Esophagus squamous epithelium (tissue), 4 donors: ENCODE measurements at regions not wholly inside any gene's neighbourhood (a gene's known extent, or its start where the extent isn't known, plus 50 kb on each side); places are given as distances from the start of the nearest gene placed in this dataset.

ENCODE experiments used
- POLR2A ChIP-seq, 4 donors: fragments of 450-650 bp; IDR thresholded peaks; one replicate each; pipeline ENCODE4 v1.6.1; 2017; ENCODE audit warnings: antibody characterized with exemption in 4 of 4, mild to moderate bottlenecking in 4 of 4, moderate library complexity in 3 of 4
- TF ChIP-seq, protein P1 (sequence below), 6 experiments: fragments of 450-650 bp in 4 of 6; fragments of 200-600 bp in 2 of 6; sonication (generic) in 2 of 6; IDR thresholded peaks; one replicate each; pipeline ENCODE4 v1.5.1; 2016 to 2019; ENCODE audit warnings: antibody characterized with exemption in 6 of 6, mild to moderate bottlenecking in 4 of 6, moderate library complexity in 4 of 6

DNA sequence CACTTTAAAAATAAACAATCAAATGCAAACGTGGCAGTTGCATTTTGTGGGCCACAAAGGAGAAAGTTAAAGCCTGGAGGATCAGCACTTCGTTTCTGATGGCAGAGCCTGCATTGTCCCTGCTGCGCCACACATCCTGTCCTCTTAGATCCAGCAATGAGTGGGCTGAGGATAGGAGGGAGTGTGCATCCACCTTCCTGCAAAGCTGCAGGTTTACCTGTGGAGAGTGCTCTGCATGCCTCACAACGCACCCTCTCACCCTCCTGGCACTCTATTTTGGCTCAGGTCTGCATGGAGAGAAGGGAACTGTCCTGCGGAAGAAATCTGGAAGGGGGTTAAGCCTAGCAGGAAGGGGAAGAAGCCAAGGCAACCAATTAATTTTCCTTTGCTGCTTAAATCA is 212.2 kb upstream of the SLC24A2 start:
- TF ChIP-seq, protein P1, sequence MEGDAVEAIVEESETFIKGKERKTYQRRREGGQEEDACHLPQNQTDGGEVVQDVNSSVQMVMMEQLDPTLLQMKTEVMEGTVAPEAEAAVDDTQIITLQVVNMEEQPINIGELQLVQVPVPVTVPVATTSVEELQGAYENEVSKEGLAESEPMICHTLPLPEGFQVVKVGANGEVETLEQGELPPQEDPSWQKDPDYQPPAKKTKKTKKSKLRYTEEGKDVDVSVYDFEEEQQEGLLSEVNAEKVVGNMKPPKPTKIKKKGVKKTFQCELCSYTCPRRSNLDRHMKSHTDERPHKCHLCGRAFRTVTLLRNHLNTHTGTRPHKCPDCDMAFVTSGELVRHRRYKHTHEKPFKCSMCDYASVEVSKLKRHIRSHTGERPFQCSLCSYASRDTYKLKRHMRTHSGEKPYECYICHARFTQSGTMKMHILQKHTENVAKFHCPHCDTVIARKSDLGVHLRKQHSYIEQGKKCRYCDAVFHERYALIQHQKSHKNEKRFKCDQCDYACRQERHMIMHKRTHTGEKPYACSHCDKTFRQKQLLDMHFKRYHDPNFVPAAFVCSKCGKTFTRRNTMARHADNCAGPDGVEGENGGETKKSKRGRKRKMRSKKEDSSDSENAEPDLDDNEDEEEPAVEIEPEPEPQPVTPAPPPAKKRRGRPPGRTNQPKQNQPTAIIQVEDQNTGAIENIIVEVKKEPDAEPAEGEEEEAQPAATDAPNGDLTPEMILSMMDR (IDR thresholded peaks at IDR 0.05): no peak
- no peak for TF ChIP-seq POLR2A (IDR thresholded peaks at IDR 0.05)
